NCI-H146 treated with DMSO at 0.1 percent for 48 hours (cell line): ENCODE measurements at regions not wholly inside any gene's neighbourhood (a gene's known extent, or its start where the extent isn't known, plus 50 kb on each side); places are given as distances from the start of the nearest gene placed in this dataset.

Source experiments
- DNase-seq: peaks from one replicate; lab custom pipeline; 2025; ENCODE audit not compliant: unreplicated experiment; lab: John Stamatoyannopoulos, UW

DNA sequence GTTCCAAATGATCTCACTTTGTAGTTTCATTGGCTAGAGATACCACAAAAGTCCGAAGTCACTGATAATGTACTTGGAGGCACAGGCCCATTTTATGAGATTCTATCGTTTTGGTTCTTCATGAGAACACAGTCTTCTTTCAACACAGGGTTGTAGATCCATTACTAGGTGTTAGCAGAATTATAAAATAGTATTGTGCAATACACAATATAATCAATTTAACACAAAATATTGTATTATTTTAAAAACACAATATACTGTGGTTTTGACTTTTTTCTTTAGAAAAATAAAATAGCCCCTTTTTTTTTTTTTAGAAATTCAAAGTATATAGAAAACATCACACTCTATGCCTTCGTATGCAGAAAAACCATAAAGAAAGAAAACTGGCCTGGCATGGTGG is 138.6 kb upstream of the TSC22D2 start:
- no peak for DNase-seq

DNA sequence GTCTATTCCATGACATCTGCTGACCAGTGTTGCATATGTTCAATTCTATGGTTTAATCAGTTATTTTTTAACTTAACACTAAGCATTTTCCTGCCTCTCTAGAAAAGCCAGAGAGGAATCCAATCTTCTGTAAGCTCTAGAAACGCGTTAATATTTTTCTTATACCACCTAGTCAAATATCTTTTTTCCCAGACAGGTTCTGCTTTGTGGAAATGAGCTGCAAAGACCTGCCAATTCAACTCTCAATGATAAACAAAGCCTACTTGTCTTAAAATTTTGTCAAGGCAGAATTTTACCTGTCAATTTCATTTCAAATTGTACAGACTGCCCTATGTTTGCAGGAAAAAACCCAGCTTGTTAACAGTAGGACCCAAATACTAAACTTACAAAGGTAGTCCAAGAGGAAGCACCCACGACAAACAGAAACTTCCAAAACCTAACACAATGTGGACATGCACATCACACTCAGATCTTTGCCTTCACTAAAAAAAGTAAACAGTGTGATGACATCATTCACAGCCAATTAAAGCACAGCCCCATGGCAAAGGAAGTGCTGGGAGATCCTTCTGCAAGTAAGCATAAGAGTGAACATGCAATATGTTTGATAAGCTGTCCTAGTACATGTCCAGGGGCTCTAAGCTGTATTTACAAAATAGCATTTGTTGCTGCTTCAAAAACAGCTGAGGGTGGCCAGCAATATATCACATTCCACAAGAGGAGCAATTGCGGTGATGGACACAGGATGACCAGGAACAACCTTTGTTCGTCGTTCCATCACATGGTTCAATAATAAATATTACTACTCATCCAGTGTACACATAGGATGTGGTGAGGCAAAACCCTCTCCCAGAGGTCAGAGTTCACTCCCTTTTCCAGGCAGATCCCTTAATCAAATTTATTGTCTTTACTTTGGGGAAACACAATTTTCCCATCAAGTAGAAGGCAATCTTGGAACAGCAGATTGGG is 139.4 kb upstream of the TSC22D2 start:
- DNase-seq, result no peak

DNA sequence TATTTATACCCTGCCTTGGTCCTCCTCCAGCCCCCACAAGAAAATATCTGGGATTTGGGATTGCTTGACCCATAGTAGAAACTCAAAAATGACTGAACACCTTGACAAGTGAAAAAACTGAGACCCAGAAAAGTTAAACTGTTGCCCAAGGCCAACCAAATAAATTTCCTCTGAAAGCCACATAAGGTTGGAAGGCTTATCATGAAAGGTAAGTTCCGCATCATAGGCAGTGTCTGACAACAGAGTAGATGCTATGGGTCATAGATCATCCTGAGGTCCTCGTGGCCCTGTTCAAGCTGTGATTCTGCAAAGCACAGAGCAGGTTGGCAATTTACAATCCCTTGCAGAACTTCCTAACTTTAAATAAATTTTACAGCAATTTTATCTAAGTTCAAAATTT is 140.8 kb upstream of the TSC22D2 start:
- DNase-seq, result no peak

DNA sequence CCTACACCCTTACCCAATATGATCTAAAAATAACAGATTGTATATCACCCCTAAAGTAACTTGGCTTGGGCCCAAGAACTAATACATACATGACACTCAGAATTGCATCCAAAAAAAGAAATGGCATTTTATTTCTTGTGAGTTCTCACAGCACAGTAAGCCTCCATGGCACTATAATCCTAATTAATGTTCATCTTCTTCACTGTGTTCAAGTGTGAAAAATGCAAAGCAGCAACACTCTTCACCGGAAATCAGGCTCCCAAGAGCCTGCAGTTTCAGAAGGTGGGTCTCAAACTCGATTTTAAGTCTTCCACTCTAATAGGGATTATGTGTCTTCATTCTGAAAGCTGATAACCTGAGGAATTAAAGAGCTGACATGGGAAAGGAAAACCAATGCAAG is 142.8 kb upstream of the TSC22D2 start:
- no peak for DNase-seq

DNA sequence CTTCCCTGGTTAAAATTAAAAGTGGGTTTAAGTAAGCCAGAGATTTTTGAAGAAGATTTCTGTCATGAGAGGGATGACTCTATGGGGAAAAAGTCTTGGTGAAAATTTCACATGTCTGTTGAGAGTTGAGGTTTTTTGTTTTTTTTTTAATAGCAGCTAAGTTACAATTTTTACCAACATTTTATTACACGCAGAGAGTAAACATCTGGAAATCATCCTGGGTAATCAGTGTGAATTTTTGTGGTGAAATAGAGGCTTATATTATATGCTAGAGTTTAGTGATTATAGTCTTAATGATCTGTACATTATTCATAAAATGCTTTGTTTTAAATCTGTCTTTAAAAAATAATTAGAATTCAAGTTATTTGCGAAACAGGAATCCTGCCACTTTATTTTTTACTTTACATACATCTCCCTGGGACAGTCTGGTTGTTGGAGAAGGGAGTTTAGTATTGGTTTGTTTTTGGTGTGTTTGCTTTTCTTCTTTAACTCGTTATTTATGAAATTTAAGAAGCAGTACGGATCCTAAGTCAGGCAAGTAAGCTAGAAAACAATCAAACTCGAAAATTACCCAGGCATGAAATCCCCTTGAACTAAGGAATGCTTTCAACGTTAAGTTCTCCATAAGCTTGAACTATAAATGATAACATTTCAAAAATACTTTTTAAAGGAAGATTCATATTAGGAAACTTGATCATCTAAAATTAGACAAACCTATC is 143.4 kb upstream of the TSC22D2 start:
- DNase-seq, result no peak

DNA sequence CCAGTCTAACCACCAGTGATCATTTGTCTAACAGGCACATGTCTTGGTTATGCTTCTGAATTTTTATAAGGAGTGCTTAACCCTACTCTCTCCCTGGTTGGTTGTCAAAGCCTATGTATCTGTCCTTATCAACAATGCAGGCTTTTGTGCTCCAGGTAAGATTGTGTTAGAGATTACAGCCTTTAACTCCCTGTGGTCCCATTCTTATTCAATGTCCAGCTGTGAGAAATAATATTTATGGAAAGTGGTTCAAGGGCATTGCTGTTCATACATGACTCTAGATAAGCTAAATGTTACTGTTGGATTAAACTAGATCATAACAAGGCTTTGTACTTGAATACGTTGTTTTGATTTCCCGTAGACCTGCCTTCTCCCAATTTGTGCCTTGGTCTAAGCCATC is 146.1 kb upstream of the TSC22D2 start:
- peak; percentile 96 for DNase-seq

DNA sequence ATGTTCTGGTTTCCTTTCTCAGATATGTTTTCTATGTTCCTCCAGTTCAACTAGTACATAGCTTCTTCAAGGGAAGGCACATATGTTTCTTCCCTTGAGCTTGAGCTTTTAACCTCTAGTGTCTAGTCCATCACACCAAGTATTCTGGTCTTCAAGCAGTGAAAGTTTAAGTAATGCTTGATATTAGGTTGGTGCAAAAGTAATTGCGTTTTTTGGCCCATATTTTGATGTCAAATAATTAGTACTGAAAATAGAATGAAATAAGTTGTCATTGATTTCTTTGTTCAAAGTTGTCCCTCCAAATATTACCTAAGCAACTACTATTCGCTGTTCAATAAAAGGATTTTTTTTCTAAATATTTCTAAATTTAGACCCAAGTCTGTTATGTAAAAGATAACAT is 146.7 kb upstream of the TSC22D2 start:
- DNase-seq, result no peak

DNA sequence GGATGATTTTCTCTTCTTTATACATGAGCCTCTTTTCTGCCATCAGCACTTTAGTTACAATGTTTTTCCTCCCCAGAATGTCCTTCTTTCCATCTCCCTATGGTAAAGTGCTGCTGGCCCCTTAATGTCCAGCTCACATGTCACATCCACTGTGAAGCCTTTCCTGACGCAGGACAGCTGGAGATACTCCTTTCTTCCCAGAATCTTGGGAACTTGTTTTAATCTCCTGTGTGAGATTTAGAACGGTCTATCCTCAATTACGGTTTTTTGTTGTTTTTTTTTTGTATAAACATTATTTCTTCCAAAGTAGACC is 147.7 kb upstream of the TSC22D2 start:
- no peak for DNase-seq

DNA sequence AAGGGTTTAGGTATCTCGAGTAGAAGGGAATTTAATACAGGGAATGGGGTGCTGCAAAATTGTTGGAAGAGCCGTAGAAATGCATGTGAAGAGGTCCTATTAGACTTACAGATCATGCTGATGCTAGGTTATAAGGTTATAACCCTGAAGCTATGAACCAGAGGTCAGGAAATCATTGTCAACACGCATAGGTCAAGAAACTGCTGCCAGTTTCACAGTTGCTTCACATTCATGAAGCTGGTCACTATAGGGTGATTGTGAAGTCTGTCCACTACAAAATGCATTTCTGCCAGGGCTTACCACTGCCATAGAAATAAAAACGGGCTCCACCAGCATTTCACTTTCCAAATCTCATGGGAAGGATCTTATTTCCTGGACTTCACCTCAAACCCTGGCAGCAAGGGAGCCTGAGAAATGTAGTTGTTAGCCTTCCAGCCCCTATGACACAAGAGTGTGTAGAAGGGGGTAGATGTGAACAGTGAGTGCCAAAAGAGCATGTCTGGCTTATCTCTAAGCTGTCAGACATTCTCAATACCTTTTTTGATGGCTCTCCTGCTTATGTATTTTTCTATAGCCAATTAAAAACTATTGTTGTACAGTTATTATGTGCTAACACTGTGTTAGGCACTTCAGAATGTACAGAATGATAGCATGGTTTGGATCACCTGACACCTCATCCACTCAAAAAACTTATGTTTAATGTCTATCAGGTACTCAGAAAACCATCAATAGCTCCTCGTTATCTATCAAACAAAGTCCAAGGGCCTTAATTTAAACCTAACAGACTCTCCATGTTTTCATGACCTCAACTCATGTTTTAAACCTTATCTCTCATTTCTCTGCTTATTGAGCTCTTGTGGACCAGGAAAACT is 148.3 kb upstream of the TSC22D2 start:
- DNase-seq, result no peak

DNA sequence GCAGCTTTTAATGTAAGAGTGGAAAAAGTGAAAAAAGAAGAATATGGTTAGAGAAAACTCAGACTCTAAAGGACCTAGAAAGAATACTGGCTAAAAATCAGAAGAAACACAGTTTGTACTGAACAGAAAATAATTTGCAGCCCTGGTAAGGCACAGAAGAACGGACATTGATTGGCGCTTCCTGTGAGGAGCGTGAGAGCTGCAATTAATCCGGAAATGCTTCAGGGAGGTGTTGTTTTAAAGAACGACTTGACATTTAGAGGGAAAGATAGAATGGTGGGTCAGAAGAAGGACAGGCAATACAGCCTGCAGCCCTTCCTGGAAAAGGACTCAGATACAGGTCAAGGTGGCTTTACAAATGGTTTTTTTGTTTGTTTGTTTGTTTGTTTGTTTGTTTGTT is 151.3 kb upstream of the TSC22D2 start:
- no peak for DNase-seq

DNA sequence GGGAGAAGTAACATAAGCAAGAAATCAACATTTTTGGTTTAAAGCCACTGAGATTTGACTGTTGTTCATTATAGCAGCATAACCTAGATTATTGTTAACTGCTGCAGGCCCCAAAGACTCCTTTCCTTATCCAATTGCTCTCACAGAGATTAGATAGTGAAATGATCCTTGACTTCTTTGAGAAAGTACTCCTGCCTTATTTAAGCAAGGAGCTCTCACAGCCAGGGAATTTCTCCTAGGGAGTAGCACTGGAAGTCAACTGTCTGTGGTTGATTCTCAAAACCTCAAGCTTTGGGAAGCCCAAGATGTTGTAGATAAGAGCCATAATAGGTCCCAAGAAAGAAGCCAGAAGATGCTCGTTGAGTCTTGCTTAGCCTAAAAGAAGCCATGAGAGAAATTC is 151.8 kb upstream of the TSC22D2 start:
- DNase-seq, result no peak

DNA sequence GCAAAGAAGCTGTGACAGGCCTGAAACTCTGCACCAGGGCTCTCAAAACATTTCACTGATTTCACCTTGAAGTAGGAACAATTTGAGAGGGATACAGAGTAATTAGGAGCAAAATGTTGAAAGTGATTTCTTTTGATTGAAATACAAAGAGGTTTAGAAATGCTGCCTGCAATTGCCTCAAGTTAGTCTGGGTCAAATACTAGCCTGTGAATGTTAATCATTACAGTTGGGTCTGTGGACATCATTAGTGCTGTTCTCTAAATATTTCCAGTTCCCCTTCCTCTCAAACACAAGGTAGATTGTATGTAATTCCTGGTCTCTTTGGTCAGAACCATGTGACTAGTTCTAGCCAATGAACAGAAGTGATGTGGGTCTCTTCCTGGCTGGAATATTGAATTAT is 152.3 kb upstream of the TSC22D2 start:
- no peak for DNase-seq

DNA sequence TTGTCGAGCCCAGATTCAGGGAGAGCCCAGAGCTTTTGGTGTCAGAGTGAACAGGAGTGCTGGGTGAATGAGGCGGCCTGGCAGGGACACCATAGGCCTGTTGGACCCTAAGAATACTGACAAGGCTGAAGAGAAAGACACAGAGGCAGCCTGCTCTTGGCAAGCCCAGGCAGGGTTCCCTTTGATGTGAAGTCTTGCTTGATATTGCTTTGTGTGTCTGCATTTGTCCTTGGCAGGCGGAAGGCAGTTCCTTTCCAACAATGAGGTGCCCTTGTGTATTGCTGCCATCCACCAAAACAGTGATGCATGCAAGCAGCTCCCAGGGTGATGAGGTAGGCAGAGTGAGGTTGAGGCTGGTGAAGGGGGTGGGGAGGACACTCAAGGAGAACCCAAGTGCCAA is 152.7 kb upstream of the TSC22D2 start:
- DNase-seq, result no peak

DNA sequence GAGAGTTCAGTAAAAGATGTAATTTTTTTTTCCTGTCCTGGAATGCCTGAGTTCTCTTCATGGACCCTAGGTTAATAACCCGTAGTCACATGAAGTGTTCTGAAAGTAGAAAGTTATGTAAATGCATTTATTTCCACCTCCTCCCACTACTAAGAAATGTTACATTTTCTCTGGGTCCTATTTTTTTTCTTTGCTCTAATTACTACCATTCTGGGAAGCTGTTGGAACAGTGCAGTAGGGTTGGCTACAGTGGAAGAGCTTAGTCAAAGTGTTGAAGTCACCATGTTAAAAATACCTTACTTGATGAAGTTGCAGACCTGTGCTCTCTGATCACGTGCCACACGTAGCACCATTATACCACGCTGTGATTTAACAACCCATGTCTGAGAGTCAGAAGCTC is 153.8 kb upstream of the TSC22D2 start:
- DNase-seq, result no peak

DNA sequence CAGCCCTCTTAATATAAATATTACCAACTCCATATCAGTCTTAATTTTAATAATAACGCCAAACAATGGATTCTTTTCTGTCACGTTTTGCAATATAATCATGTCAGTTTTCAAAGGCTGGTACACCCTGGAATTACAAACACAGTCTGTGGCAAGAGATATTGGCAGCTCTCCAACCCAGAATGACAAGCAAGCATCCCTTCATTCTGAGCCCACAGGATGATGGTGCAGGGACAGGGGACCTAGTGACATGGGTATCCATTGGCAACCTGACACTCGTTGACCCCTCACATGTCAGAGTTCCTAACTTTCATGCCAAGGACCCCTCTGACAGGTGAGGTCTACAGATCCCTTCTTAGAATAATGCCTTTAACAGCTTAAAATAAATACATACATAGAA is 154.5 kb upstream of the TSC22D2 start:
- peak; percentile 85 for DNase-seq

DNA sequence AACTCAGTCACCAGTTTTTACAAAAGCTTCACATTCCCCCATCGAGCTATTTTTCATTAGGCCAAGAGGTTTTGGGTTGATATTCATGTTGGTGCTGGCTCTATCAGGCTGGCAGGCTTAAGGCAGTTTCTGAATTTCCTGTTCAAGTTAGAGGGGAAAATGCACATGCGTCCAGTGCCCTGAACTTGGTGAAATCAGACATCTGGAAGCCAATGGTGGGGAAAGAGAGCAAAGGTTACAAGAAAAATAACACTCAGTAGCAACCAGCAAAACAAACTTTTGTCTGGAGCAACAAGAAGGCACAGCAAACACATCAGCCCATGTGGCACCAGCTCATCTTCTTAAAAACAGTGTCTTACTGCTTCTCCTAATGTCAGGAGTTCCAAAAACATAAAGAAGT is 155.6 kb upstream of the TSC22D2 start:
- DNase-seq, result no peak

DNA sequence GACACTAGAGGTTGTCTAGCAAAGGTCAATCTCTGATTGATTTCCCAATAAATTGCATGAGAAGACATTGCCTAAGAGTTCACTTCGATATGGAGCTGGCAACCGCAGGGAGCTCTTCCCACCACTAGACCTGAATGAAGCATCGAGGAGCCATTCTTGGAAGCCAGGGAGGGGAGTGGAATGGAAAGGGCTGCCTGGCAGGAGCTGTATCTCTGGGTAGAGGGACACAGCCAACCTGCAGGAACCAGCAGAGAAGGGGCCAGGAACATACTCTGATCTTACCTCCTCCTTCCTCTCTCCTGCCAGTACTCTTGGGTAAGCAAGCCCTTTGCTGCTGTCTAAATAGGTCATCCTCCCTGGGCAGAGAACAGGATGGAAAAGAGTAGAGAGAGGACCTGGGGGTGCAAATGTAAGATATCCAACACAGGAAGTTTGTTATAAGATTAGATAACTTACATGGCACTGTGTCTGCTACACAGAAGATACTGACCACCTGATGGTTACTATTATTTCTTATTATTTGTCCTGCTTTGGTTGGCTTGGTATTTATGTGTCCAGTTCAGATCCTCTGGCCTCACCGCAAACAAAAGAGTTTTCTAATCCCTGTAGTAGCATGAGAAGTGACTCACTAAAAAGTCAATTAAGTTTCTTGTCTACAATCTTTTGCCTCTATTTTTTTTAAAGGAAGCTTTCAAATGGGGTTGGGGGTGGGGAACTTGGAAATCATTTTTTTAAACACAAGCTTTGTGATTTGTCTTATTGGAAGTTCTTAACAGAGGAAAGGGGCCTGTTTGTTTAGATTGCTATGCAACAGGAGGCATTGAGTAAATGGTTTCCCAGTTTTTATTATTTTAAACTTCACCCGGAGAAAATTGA is 156.7 kb upstream of the TSC22D2 start:
- DNase-seq, result no peak

DNA sequence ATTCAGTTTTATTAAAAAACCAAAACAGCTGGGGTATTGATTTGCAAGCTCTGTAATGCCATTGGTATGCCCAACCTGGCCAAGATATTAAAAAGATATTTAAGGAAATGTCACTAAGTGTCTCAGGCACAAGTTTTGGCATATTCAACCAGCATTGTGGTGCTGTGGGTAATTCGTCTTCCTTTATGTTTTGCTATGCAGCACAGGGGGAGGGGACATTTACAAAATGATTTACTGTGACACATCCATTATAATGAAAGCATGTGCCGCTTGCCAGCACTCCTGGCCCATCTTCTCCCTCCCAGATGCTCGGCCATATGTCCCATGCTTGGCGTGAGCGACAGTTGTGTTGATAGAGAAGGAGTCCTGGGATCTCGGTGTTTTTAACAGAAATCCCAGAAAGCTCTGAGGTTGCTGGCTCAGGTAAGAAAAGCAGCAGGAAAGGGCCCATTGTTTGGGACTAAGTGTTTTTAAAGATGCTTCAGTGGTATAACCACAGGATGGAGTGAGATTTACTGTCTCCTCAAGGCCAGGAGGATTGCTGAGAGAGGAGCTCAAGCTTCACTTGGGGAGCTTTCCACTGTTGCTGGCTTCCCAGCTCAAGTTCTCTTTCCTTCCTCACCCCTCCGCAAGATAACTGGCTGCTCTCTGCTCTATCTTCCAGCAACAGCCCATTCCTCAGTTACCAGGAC is 158.2 kb upstream of the TSC22D2 start:
- no peak for DNase-seq

DNA sequence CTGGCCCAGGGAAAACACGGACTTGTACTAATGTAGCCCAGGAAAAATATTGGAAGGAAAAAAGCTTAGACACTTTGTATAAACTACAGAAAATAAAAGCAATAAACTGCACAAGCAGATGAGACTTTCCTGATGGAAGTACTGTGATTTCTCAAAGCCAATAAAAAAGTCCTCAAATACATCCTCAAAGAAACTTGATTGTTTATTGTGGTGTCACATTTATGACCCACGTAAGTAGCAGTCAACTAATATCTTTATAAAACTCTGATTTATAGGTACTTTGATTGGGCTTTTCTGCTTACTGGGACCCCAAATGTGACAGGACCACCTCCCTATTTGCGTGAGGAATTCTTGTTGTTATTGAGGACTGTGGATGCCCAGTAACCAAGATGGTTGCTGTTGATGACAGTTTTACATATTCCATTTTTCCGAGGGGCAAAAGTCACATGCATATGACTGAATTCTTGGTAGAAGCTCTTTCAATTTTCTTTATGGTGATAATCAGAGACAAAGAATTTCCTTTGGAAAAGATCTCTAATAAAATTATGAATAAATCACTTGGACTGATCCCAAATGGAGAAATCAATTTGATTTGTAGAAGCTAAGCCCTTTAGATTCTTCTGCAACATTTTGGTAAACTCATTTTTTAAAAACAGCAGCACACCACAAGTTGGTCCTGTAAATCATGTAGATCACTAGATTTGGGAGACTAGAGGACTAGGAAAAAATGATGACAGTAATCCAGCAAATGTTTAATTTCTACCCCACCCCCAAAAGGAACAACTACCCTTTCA is 159.0 kb upstream of the TSC22D2 start:
- no peak for DNase-seq
